Thyroid gland (tissue), 4 donors: ENCODE measurements at regions not wholly inside any gene's neighbourhood (a gene's known extent, or its start where the extent isn't known, plus 50 kb on each side); places are given as distances from the start of the nearest gene placed in this dataset.

Source experiments
- POLR2A ChIP-seq, 2 donors: fragments of 450-650 bp; IDR thresholded peaks; one replicate each; pipeline ENCODE4 v1.6.1; 2017; ENCODE audit warnings: antibody characterized with exemption in 2 of 2, mild to moderate bottlenecking in 2 of 2, moderate library complexity in 1 of 2
- TF ChIP-seq, protein P1 (sequence below), 6 experiments: fragments of 200-600 bp in 3 of 6; fragments of 450-650 bp in 3 of 6; sonication (generic) in 3 of 6; IDR thresholded peaks; one replicate each; pipeline ENCODE4 v1.5.1; 2016 to 2019; ENCODE audit warnings: antibody characterized with exemption in 6 of 6, mild to moderate bottlenecking in 2 of 6, inconsistent platforms in 1 of 6, moderate library complexity in 1 of 6

DNA sequence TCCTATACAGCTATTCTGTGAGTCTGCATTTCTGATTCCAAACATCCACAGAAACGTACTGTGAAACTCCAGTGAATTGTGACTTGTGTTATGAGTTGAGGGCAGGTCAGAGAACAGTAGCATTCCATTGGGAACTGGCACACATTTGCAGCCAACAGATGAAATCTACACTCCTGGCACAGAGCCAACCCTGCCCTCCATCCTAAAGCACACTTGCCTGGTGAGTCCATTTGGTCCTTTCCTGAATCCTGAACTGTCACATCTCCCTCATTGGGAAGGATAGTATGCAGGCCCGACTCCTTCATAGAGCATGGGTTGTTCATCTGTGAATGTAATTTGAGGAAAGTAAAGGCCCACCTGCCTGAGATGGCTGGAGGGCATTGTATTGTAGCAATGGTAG lies 314.3 kb upstream of the RASGRP1 start:
- TF ChIP-seq, protein P1, sequence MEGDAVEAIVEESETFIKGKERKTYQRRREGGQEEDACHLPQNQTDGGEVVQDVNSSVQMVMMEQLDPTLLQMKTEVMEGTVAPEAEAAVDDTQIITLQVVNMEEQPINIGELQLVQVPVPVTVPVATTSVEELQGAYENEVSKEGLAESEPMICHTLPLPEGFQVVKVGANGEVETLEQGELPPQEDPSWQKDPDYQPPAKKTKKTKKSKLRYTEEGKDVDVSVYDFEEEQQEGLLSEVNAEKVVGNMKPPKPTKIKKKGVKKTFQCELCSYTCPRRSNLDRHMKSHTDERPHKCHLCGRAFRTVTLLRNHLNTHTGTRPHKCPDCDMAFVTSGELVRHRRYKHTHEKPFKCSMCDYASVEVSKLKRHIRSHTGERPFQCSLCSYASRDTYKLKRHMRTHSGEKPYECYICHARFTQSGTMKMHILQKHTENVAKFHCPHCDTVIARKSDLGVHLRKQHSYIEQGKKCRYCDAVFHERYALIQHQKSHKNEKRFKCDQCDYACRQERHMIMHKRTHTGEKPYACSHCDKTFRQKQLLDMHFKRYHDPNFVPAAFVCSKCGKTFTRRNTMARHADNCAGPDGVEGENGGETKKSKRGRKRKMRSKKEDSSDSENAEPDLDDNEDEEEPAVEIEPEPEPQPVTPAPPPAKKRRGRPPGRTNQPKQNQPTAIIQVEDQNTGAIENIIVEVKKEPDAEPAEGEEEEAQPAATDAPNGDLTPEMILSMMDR (IDR thresholded peaks at IDR 0.05) = no peak
- no peak for TF ChIP-seq POLR2A (IDR thresholded peaks at IDR 0.05)
